ENCODE measurements at regions not wholly inside any gene's neighbourhood (a gene's known extent, or its start where the extent isn't known, plus 50 kb on each side); places are given as distances from the start of the nearest gene placed in this dataset.

- FAIRE-seq: peak; percentile 55
- TF ChIP-seq EZH2 (IDR thresholded peaks at IDR 0.05; ENCODE audit: low read length) (no peak), CTCF (optimal IDR thresholded peaks at IDR 0.05 in 1 of 3, IDR thresholded peaks at IDR 0.05 in 1 of 3, conservative IDR thresholded peaks at IDR 0.05 in 1 of 3; ENCODE audit: extremely low read depth in 1 of 3, insufficient read depth in 2 of 3, low read length in 3 of 3) (no peak)
- dilution Hi-C loops (cut with MboI; ENCODE audit: extremely low pct_ligation_motif_present, low sequenced_read_pairs): no loop called here
Measured at GRCh38 chr3:41073190-41073589, 126.1 kb upstream of the CTNNB1 start.

GRCh38 chr3:41075975-41076374, 123.3 kb upstream of the CTNNB1 start:
- H2AFZ ChIP-seq (ENCODE audit: control insufficient read depth, low read length): no peak overlapping the region
- DNase-seq (ENCODE audit: low read depth, low spot score) (no peak), FAIRE-seq (no peak)

More at GRCh38 chr3:41073190-41073589, 126.1 kb upstream of the CTNNB1 start:
- H3K36me3 ChIP-seq (ENCODE audit: control insufficient read depth in 2 of 2, extremely low read depth in 1 of 2, insufficient read depth in 2 of 2, low read length in 2 of 2): no peaks in the 10 kb centered on the region
- no peak overlapping the region for H3K9ac ChIP-seq (ENCODE audit: control insufficient read depth, extremely low read depth, insufficient read depth, low read length)
- no peaks in the 10 kb centered on the region for H3K79me2 ChIP-seq (ENCODE audit: control insufficient read depth, insufficient read depth, low read length)
- DNase-seq (ENCODE audit: low read depth, low spot score): no peak
- H3K9me3 ChIP-seq (ENCODE audit: control insufficient read depth, low read depth, low read length): no peaks in the 10 kb centered on the region
- peaks cover 3% of the 10 kb centered on the region for H3K4me1 ChIP-seq (ENCODE audit: control insufficient read depth, extremely low read depth, insufficient read depth, low read length)
- no peak overlapping the region for H3K4me2 ChIP-seq (ENCODE audit: control insufficient read depth, extremely low read depth, insufficient read depth, low read depth, low read length)
- no peak overlapping the region for H3K4me3 ChIP-seq (ENCODE audit: control insufficient read depth in 2 of 3, extremely low read depth in 1 of 3, insufficient read depth in 2 of 3, low read depth in 1 of 3, low read length in 3 of 3)
- no peak overlapping the region for H3K27ac ChIP-seq (ENCODE audit: control insufficient read depth, insufficient read depth, low read length)
- H2AFZ ChIP-seq (ENCODE audit: control insufficient read depth, low read length): no peak overlapping the region
- no peaks in the 10 kb centered on the region for H4K20me1 ChIP-seq (ENCODE audit: control insufficient read depth, extremely low read depth, insufficient read depth, low read length)
- H3K27me3 ChIP-seq (ENCODE audit: control insufficient read depth, extremely low read depth, insufficient read depth, low read length): no peaks in the 10 kb centered on the region
- no peaks in the 10 kb centered on the region for H3K9me1 ChIP-seq (ENCODE audit: control insufficient read depth, extremely low read depth, insufficient read depth, low read length)

More at GRCh38 chr3:41075975-41076374, 123.3 kb upstream of the CTNNB1 start:
- H3K79me2 ChIP-seq (ENCODE audit: control insufficient read depth, insufficient read depth, low read length): no peaks in the 10 kb centered on the region
- H3K36me3 ChIP-seq (ENCODE audit: control insufficient read depth in 2 of 2, extremely low read depth in 1 of 2, insufficient read depth in 2 of 2, low read length in 2 of 2): no peaks in the 10 kb centered on the region
- H3K4me3 ChIP-seq (ENCODE audit: control insufficient read depth in 2 of 3, extremely low read depth in 1 of 3, insufficient read depth in 2 of 3, low read depth in 1 of 3, low read length in 3 of 3): no peak overlapping the region
- dilution Hi-C loops (cut with MboI; ENCODE audit: extremely low pct_ligation_motif_present, low sequenced_read_pairs): no loop called here
- TF ChIP-seq CTCF (optimal IDR thresholded peaks at IDR 0.05 in 1 of 3, IDR thresholded peaks at IDR 0.05 in 1 of 3, conservative IDR thresholded peaks at IDR 0.05 in 1 of 3; ENCODE audit: extremely low read depth in 1 of 3, insufficient read depth in 2 of 3, low read length in 3 of 3) (no peak), EZH2 (IDR thresholded peaks at IDR 0.05; ENCODE audit: low read length) (no peak)
- H3K4me1 ChIP-seq (ENCODE audit: control insufficient read depth, extremely low read depth, insufficient read depth, low read length): peaks cover 3% of the 10 kb centered on the region
- no peaks in the 10 kb centered on the region for H3K9me1 ChIP-seq (ENCODE audit: control insufficient read depth, extremely low read depth, insufficient read depth, low read length)
- no peaks in the 10 kb centered on the region for H3K9me3 ChIP-seq (ENCODE audit: control insufficient read depth, low read depth, low read length)
- H3K27me3 ChIP-seq (ENCODE audit: control insufficient read depth, extremely low read depth, insufficient read depth, low read length): no peaks in the 10 kb centered on the region
- no peak overlapping the region for H3K4me2 ChIP-seq (ENCODE audit: control insufficient read depth, extremely low read depth, insufficient read depth, low read depth, low read length)
- H3K9ac ChIP-seq (ENCODE audit: control insufficient read depth, extremely low read depth, insufficient read depth, low read length): no peak overlapping the region
- H4K20me1 ChIP-seq (ENCODE audit: control insufficient read depth, extremely low read depth, insufficient read depth, low read length): no peaks in the 10 kb centered on the region
- H3K27ac ChIP-seq (ENCODE audit: control insufficient read depth, insufficient read depth, low read length): no peak overlapping the region

Data from keratinocyte (primary cell).